ENCODE measurements at regions not wholly inside any gene's neighbourhood (a gene's known extent, or its start where the extent isn't known, plus 50 kb on each side); places are given as distances from the start of the nearest gene placed in this dataset.

DNA sequence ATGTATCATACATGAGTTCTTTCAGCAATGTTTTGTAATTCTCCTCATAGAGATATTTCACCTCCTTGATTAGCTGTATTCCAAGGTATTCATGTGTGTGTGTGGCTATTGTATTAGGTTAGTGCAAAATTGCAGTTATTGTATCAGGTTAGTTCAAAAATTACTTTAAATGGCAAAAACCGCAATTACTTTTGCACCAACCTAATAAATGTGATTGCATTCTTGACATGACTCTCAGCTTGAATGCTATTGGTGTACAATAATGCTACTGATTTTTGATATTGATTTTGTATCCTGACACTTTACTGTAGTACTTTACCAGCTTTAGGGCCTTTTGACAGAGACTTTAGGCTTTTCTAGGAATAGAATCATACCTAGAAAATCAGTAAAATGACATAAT is 297.4 kb downstream of the ZWINT start:
- Histone ChIP-seq H3K27me3 (ENCODE audit: control insufficient read depth, insufficient read depth, low read length) (no peaks in the 10 kb centered on the region), H3K4me3 (ENCODE audit: low read depth, low read length) (no peak overlapping the region), H3K36me3 (ENCODE audit: control insufficient read depth, insufficient read depth, low read length) (no peaks in the 10 kb centered on the region)
- no peak for TF ChIP-seq CTCF (IDR thresholded peaks at IDR 0.05; ENCODE audit: insufficient read depth, low read length, poor library complexity, severe bottlenecking)
- DNase-seq (ENCODE audit: low read depth), result no peak

DNA sequence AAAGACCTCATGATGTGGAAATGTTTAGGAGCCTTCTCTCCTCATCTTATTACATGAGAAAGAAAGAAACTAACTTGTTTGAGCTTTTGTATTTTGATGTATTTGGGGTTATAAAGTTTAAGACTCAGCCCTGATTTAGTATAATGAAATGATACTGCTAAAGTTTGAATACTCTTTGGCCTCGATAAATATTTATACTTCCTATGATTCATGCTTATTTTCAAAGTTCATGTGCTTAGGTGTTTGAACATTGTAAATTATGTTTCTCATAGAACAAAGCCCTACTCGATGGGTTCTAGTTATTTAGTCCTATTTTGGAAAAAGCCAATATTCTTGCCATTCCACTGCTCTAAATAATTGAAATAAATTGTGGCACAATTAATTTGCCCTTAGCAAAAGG is 303.2 kb downstream of the ZWINT start:
- no peak overlapping the region for H3K4me3 ChIP-seq (ENCODE audit: low read depth, low read length)
- no peak for DNase-seq (ENCODE audit: low read depth)
- no peak for TF ChIP-seq CTCF (IDR thresholded peaks at IDR 0.05; ENCODE audit: insufficient read depth, low read length, poor library complexity, severe bottlenecking)
- no peaks in the 10 kb centered on the region for H3K27me3 ChIP-seq (ENCODE audit: control insufficient read depth, insufficient read depth, low read length)
- no peaks in the 10 kb centered on the region for H3K36me3 ChIP-seq (ENCODE audit: control insufficient read depth, insufficient read depth, low read length)

DNA sequence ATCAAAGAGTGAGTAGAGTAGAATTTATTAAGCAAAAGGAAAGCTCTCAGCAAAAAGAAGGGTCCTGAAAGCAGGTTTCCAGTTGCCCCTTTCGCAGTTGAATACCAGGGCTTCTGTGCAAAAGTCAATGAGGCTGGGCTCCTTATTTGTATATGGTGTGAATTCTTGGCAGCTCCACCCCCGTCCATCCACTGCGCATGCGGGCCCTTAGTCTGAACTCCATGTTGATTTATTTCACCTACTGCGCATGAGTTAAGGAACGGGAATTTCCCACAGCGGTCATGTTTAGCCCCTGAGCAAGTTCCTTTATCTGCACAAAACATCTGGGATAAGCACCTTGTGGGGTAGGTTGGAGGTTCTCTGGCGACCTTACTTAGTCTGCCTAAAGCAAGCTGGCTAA is 325.6 kb downstream of the ZWINT start:
- no peak for TF ChIP-seq CTCF (IDR thresholded peaks at IDR 0.05; ENCODE audit: insufficient read depth, low read length, poor library complexity, severe bottlenecking)
- no peaks in the 10 kb centered on the region for H3K27me3 ChIP-seq (ENCODE audit: control insufficient read depth, insufficient read depth, low read length)
- H3K4me3 ChIP-seq (ENCODE audit: low read depth, low read length), result no peak overlapping the region
- no peak for DNase-seq (ENCODE audit: low read depth)
- no peaks in the 10 kb centered on the region for H3K36me3 ChIP-seq (ENCODE audit: control insufficient read depth, insufficient read depth, low read length)

- Histone ChIP-seq H3K36me3 (ENCODE audit: control insufficient read depth, insufficient read depth, low read length) (no peaks in the 10 kb centered on the region), H3K4me3 (ENCODE audit: low read depth, low read length) (no peak overlapping the region), H3K27me3 (ENCODE audit: control insufficient read depth, insufficient read depth, low read length) (no peaks in the 10 kb centered on the region)
- TF ChIP-seq CTCF (IDR thresholded peaks at IDR 0.05; ENCODE audit: insufficient read depth, low read length, poor library complexity, severe bottlenecking), result no peak
- no peak for DNase-seq (ENCODE audit: low read depth)
Measured at GRCh38 chr10:56028298-56029132, 332.5 kb downstream of the ZWINT start.

DNA sequence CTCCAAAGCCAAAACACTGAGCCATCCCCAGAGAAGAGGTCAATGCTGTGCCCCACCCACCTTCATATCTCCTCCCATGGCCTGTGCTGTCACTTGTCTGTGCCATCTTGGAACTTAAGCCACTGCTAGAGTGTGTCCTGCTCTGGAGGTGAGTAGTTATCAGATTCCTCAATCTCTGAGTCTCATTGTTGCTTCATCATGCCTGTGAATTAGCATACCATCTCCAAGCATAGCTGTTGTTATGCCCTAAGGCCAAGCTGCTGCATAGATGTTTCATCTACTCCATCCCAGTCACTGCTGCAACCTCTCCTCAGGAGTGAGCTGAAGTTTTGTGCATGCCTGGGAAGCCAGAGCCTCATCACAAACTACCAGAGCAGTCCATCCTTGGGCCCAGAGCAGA is 349.0 kb downstream of the ZWINT start:
- TF ChIP-seq CTCF (IDR thresholded peaks at IDR 0.05; ENCODE audit: insufficient read depth, low read length, poor library complexity, severe bottlenecking), result no peak
- Histone ChIP-seq H3K4me3 (ENCODE audit: low read depth, low read length) (no peak overlapping the region), H3K36me3 (ENCODE audit: control insufficient read depth, insufficient read depth, low read length) (no peaks in the 10 kb centered on the region), H3K27me3 (ENCODE audit: control insufficient read depth, insufficient read depth, low read length) (no peaks in the 10 kb centered on the region)
- no peak for DNase-seq (ENCODE audit: low read depth)

GRCh38 chr10:56003555-56003954 is 357.5 kb downstream of the ZWINT start:
- Histone ChIP-seq H3K27me3 (ENCODE audit: control insufficient read depth, insufficient read depth, low read length) (no peaks in the 10 kb centered on the region), H3K36me3 (ENCODE audit: control insufficient read depth, insufficient read depth, low read length) (no peaks in the 10 kb centered on the region), H3K4me3 (ENCODE audit: low read depth, low read length) (no peak overlapping the region)
- TF ChIP-seq CTCF (IDR thresholded peaks at IDR 0.05; ENCODE audit: insufficient read depth, low read length, poor library complexity, severe bottlenecking), result no peak
- DNase-seq (ENCODE audit: low read depth), result no peak

Data from kidney epithelial cell (primary cell).